KBM-7 (cell line): ENCODE measurements at regions not wholly inside any gene's neighbourhood (a gene's known extent, or its start where the extent isn't known, plus 50 kb on each side); places are given as distances from the start of the nearest gene placed in this dataset.

Experiments used
- DNase-seq: peaks from one replicate; pipeline ENCODE4 v3.0.0-alpha.2; 2015
- in situ Hi-C: fragments of 300-500 bp; cut with MboI; formaldehyde crosslinking; loops from 2 replicates; pipeline ENCODE4 v1.14.3; 2020; ENCODE audit warnings: low sequenced_read_pairs, low pct_unique_long_range_greater_than_20kb, mixed read lengths

- in situ Hi-C loops, result no loop called here
- no peak for DNase-seq
These were observed 757.4 kb downstream of the VRK1 start for GRCh38 chr14:97554597-97554996.

- no peak for DNase-seq
- in situ Hi-C loops, result no loop called here
These were observed 767.2 kb downstream of the VRK1 start for GRCh38 chr14:97564334-97564733.

GRCh38 chr14:97571201-97571600 lies 774.0 kb downstream of the VRK1 start:
- in situ Hi-C loops, result no loop called here

GRCh38 chr14:97571866-97572555 lies 774.8 kb downstream of the VRK1 start:
- DNase-seq, result no peak
- in situ Hi-C loops, result no loop called here

More at GRCh38 chr14:97571201-97571600, 774.0 kb downstream of the VRK1 start:
- no peak for DNase-seq

- no peak for DNase-seq
- in situ Hi-C loops, result no loop called here
These were observed 775.6 kb downstream of the VRK1 start for GRCh38 chr14:97572583-97573458.

- DNase-seq, result no peak
- in situ Hi-C loops, result no loop called here
These were observed 778.5 kb downstream of the VRK1 start for GRCh38 chr14:97575677-97576076.

GRCh38 chr14:97578982-97579548 lies 781.9 kb downstream of the VRK1 start:
- in situ Hi-C loops, result no loop called here
- DNase-seq, result no peak

- in situ Hi-C loops, result no loop called here
- no peak for DNase-seq
These were observed 783.8 kb downstream of the VRK1 start for GRCh38 chr14:97581016-97581415.

- in situ Hi-C loops, result no loop called here
- DNase-seq, result no peak
These were observed 784.8 kb downstream of the VRK1 start for GRCh38 chr14:97582022-97582421.

GRCh38 chr14:97584528-97584927 lies 787.3 kb downstream of the VRK1 start:
- in situ Hi-C loops, result no loop called here
- DNase-seq, result no peak

- in situ Hi-C loops, result no loop called here
- DNase-seq, result no peak
These were observed 795.3 kb downstream of the VRK1 start for GRCh38 chr14:97592341-97592980.

- no peak for DNase-seq
- in situ Hi-C loops, result no loop called here
These were observed 797.1 kb downstream of the VRK1 start for GRCh38 chr14:97594306-97594705.

- in situ Hi-C loops, result no loop called here
- no peak for DNase-seq
These were observed 805.4 kb downstream of the VRK1 start for GRCh38 chr14:97602438-97603117.

- DNase-seq, result no peak
- in situ Hi-C loops, result no loop called here
These were observed 806.0 kb downstream of the VRK1 start for GRCh38 chr14:97603201-97603600.

GRCh38 chr14:97604731-97605130 lies 807.5 kb downstream of the VRK1 start:
- no peak for DNase-seq
- in situ Hi-C loops, result no loop called here

GRCh38 chr14:97618401-97618800 lies 821.2 kb downstream of the VRK1 start:
- in situ Hi-C loops, result no loop called here
- no peak for DNase-seq

GRCh38 chr14:97618917-97619690 lies 821.9 kb downstream of the VRK1 start:
- in situ Hi-C loops, result no loop called here
- no peak for DNase-seq

GRCh38 chr14:97620066-97620465 lies 822.9 kb downstream of the VRK1 start:
- no peak for DNase-seq
- in situ Hi-C loops, result no loop called here
